Loucy (cell line): ENCODE measurements at regions not wholly inside any gene's neighbourhood (a gene's known extent, or its start where the extent isn't known, plus 50 kb on each side); places are given as distances from the start of the nearest gene placed in this dataset.

ENCODE experiments used
- H2AFZ ChIP-seq: fragments of 200-600 bp; sonication (generic); 2 replicates; pipeline ENCODE4 v1.6.0; 2016; ENCODE audit warnings: antibody characterized with exemption, mild to moderate bottlenecking, low read length, moderate library complexity
- H3F3A ChIP-seq: fragments of 200-600 bp; 2 replicates; pipeline ENCODE4 v1.6.0; 2016; ENCODE audit warnings: antibody characterized with exemption, low read depth, mild to moderate bottlenecking
- H3K27me3 ChIP-seq: fragments of 200-600 bp; sonication (generic); 2 replicates; pipeline ENCODE4 v1.6.1; 2014; ENCODE audit warnings: low read length, mild to moderate bottlenecking; ENCODE audit not compliant: insufficient read depth, poor library complexity, severe bottlenecking
- H3K36me3 ChIP-seq: fragments of 200-600 bp; sonication (generic); 2 replicates; pipeline ENCODE4 v1.6.1; 2016; ENCODE audit warnings: low read length; ENCODE audit not compliant: insufficient read depth
- H3K4me1 ChIP-seq: fragments of 200-600 bp; sonication (generic); 2 replicates; pipeline ENCODE4 v1.5.1; 2014; ENCODE audit warnings: low read length, mild to moderate bottlenecking; ENCODE audit not compliant: insufficient read depth, poor library complexity, severe bottlenecking
- H3K4me2 ChIP-seq: fragments of 200-600 bp; sonication (generic); 2 replicates; pipeline ENCODE4 v1.6.0; 2014; ENCODE audit warnings: antibody characterized with exemption, low read length, low read depth, mild to moderate bottlenecking; ENCODE audit not compliant: poor library complexity, severe bottlenecking
- H3K4me3 ChIP-seq: fragments of 200-600 bp; sonication (generic); 2 replicates; pipeline ENCODE4 v1.5.1; 2014; ENCODE audit warnings: low read length, mild to moderate bottlenecking, mixed read lengths; ENCODE audit not compliant: poor library complexity, severe bottlenecking
- H3K79me2 ChIP-seq: fragments of 200-600 bp; sonication (generic); 2 replicates; pipeline ENCODE4 v1.6.1; 2014; ENCODE audit warnings: low read length; ENCODE audit not compliant: insufficient read depth
- H3K9ac ChIP-seq: fragments of 200-600 bp; sonication (generic); 2 replicates; pipeline ENCODE4 v1.6.0; 2014; ENCODE audit warnings: mild to moderate bottlenecking, low read depth, low read length, moderate library complexity; ENCODE audit not compliant: poor library complexity, severe bottlenecking
- H3K9me2 ChIP-seq: fragments of 200-600 bp; sonication (generic); replicated peaks from 2 replicates; pipeline ENCODE4 v1.6.1; 2016; ENCODE audit warnings: low read depth, low read length, mixed read lengths
- H3K9me3 ChIP-seq: fragments of 200-600 bp; sonication (generic); 2 replicates; pipeline ENCODE4 v1.6.1; 2014; ENCODE audit warnings: mild to moderate bottlenecking, antibody characterized with exemption, low read length, low read depth; ENCODE audit not compliant: insufficient read depth
- H4K20me1 ChIP-seq: fragments of 200-600 bp; sonication (generic); 2 replicates; pipeline ENCODE4 v1.6.0; 2014; ENCODE audit warnings: antibody characterized with exemption, low read length, mild to moderate bottlenecking; ENCODE audit not compliant: insufficient read depth, poor library complexity, severe bottlenecking
- CTCF ChIP-seq: fragments of 200-600 bp; sonication (generic); conservative IDR thresholded peaks from 2 replicates; pipeline ENCODE4 v1.5.1; 2014; ENCODE audit warnings: mild to moderate bottlenecking, antibody characterized with exemption, low read length
- EZH2phosphoT487 ChIP-seq: fragments of 200-600 bp; IDR thresholded peaks from 2 replicates; pipeline ENCODE4 v1.6.1; 2018; ENCODE audit warnings: antibody characterized with exemption, mild to moderate bottlenecking, moderate library complexity, borderline replicate concordance

- Histone ChIP-seq H3K9me3 (no peaks in the 10 kb centered on the region), H3K27me3 (no peaks in the 10 kb centered on the region), H3K9me2 (no peaks in the 10 kb centered on the region), H3K79me2 (no peaks in the 10 kb centered on the region), H3F3A (no peaks in the 10 kb centered on the region), H3K9ac (peak overlapping the region; percentile 24), H2AFZ (peak overlapping the region; percentile 72), H3K4me3 (peak overlapping the region; percentile 53), H3K4me1 (peaks cover 7% of the 10 kb centered on the region), H3K4me2 (peak overlapping the region; percentile 70), H3K36me3 (no peaks in the 10 kb centered on the region), H4K20me1 (no peaks in the 10 kb centered on the region)
- TF ChIP-seq CTCF: no peak
- TF ChIP-seq EZH2phosphoT487: no peak
Observed at GRCh38 chr6:108781419-108782100, 66.7 kb upstream of the ARMC2 start.

- H4K20me1 ChIP-seq: no peaks in the 10 kb centered on the region
- peak overlapping the region; percentile 53 for H3K4me3 ChIP-seq
- no peaks in the 10 kb centered on the region for H3K79me2 ChIP-seq
- peak overlapping the region; percentile 24 for H3K9ac ChIP-seq
- H3K4me2 ChIP-seq: peak overlapping the region; percentile 70
- H3K4me1 ChIP-seq: peaks cover 7% of the 10 kb centered on the region
- H3F3A ChIP-seq: no peaks in the 10 kb centered on the region
- no peaks in the 10 kb centered on the region for H3K27me3 ChIP-seq
- H3K36me3 ChIP-seq: no peaks in the 10 kb centered on the region
- H3K9me2 ChIP-seq: no peaks in the 10 kb centered on the region
- TF ChIP-seq EZH2phosphoT487 (no peak), CTCF (peak; percentile 91)
- H3K9me3 ChIP-seq: no peaks in the 10 kb centered on the region
- H2AFZ ChIP-seq: peak overlapping the region; percentile 72
Observed at GRCh38 chr6:108782179-108783041, 65.8 kb upstream of the ARMC2 start.

- TF ChIP-seq CTCF: no peak
- no peak for TF ChIP-seq EZH2phosphoT487
- no peak overlapping the region for H3K4me3 ChIP-seq
- H3K79me2 ChIP-seq: no peaks in the 10 kb centered on the region
- H2AFZ ChIP-seq: no peak overlapping the region
- no peaks in the 10 kb centered on the region for H3K9me3 ChIP-seq
- H3K9me2 ChIP-seq: no peaks in the 10 kb centered on the region
- H3K9ac ChIP-seq: no peak overlapping the region
- no peaks in the 10 kb centered on the region for H3K36me3 ChIP-seq
- H3F3A ChIP-seq: no peaks in the 10 kb centered on the region
- H3K4me2 ChIP-seq: no peak overlapping the region
- no peaks in the 10 kb centered on the region for H3K27me3 ChIP-seq
- H3K4me1 ChIP-seq: peaks cover 7% of the 10 kb centered on the region
- no peaks in the 10 kb centered on the region for H4K20me1 ChIP-seq
Observed at GRCh38 chr6:108785653-108786052, 62.6 kb upstream of the ARMC2 start.
